ENCODE measurements at regions not wholly inside any gene's neighbourhood (a gene's known extent, or its start where the extent isn't known, plus 50 kb on each side); places are given as distances from the start of the nearest gene placed in this dataset.

- no peak for DNase-seq
- no peak for TF ChIP-seq CTCF (conservative IDR thresholded peaks at IDR 0.05)
- no peak overlapping the region for H3K14ac ChIP-seq (ENCODE audit: insufficient read depth, low read length)
- H3K4me1 ChIP-seq (ENCODE audit: insufficient read depth, low read length): no peaks in the 10 kb centered on the region
- no peaks in the 10 kb centered on the region for H4K20me1 ChIP-seq (ENCODE audit: control insufficient read depth, insufficient read depth, insufficient read length)
- H3K79me2 ChIP-seq (ENCODE audit: insufficient read depth, low read length): no peaks in the 10 kb centered on the region
- peaks cover 5 to 26% (median 13%) of the 10 kb centered on the region in 3 experiments; a peak in 6 of 7 replicates for H3K36me3 Mint-ChIP-seq (ENCODE audit: insufficient read depth in 1 of 3, low read depth in 3 of 3)
- H3K79me1 ChIP-seq (ENCODE audit: insufficient read depth, low read depth, low read length, poor library complexity, severe bottlenecking): no peaks in the 10 kb centered on the region
- no CpG with 5 or more reads among the region's 1 CpG for WGBS (ENCODE audit: extremely low coverage, insufficient read length, low lambda C conversion rate)
- no peak overlapping the region for H4K8ac ChIP-seq (replicated peaks; ENCODE audit: insufficient read length, low read depth, low read length)
- H2BK12ac ChIP-seq (ENCODE audit: insufficient read length, low read depth, low read length): no peak overlapping the region
- H3K9ac ChIP-seq (ENCODE audit: extremely low read depth, insufficient read length, low read length): no peak overlapping the region
- H3K4ac ChIP-seq (ENCODE audit: low read depth, low read length): no peak overlapping the region
- H2BK15ac ChIP-seq (ENCODE audit: low read depth, low read length): no peak overlapping the region
- H2AK5ac ChIP-seq (ENCODE audit: insufficient read length, low read length): no peak overlapping the region
- no peak overlapping the region for H4K5ac ChIP-seq (ENCODE audit: insufficient read length, low read depth, low read length)
- no peaks in the 10 kb centered on the region for H3K27me3 Mint-ChIP-seq (ENCODE audit: low read depth)
- H3K9me3 Mint-ChIP-seq: peaks cover 23 to 28% of the 10 kb centered on the region in 2 experiments
- no peak overlapping the region for H3K4me3 Mint-ChIP-seq
- H3K56ac ChIP-seq (ENCODE audit: insufficient read length, low read depth, low read length): no peak overlapping the region
- no peaks in the 10 kb centered on the region for H3K27me3 ChIP-seq (ENCODE audit: insufficient read depth, low read length)
- H3K4me2 ChIP-seq (ENCODE audit: insufficient read depth, insufficient read length, low read length): no peak overlapping the region
- no peak overlapping the region for H2BK5ac ChIP-seq (ENCODE audit: insufficient read length, low read length)
- H3K27ac Mint-ChIP-seq: no peak overlapping the region
- no peak overlapping the region for H3T11ph ChIP-seq (ENCODE audit: low read length)
- H3K9me3 ChIP-seq (ENCODE audit: control insufficient read depth, low read depth, low read length): no peaks in the 10 kb centered on the region
- no peak overlapping the region for H3K23ac ChIP-seq (ENCODE audit: insufficient read length, low read depth, low read length)
- H3K18ac ChIP-seq (ENCODE audit: insufficient read length, low read depth, low read length): no peak overlapping the region
- no peak overlapping the region for H4K91ac ChIP-seq (ENCODE audit: insufficient read length, low read depth, low read length)
- H2BK120ac ChIP-seq (ENCODE audit: low read depth, low read length, poor library complexity, severe bottlenecking): no peak overlapping the region
- H3K4me1 Mint-ChIP-seq: peaks cover 0 to 4% of the 10 kb centered on the region in 2 experiments; a peak in 2 of 4 replicates
- H2BK20ac ChIP-seq (ENCODE audit: low read depth, low read length, poor library complexity, severe bottlenecking): no peak overlapping the region
- H2AFZ ChIP-seq (ENCODE audit: low read length): no peak overlapping the region
- H3K23me2 ChIP-seq (ENCODE audit: insufficient read length, low read depth, low read length, poor library complexity, severe bottlenecking): no peaks in the 10 kb centered on the region
- no peak overlapping the region for H3K27ac ChIP-seq (ENCODE audit: insufficient read length, low read depth, low read length)
Measured at GRCh38 chr4:60757986-60758680, 442.0 kb upstream of the ADGRL3 start.

All from H9 (cell line).